HG03280 (cell line): ENCODE measurements at regions not wholly inside any gene's neighbourhood (a gene's known extent, or its start where the extent isn't known, plus 50 kb on each side); places are given as distances from the start of the nearest gene placed in this dataset.
"Not testable (repeated sequence)": the region's sequence is repeated elsewhere in the genome, so short reads cannot be mapped to it uniquely, and the experiment has no call there.

Experiments used
- ATAC-seq: cut with Tn5 transposase; IDR thresholded peaks from one replicate; pipeline ENCODE4 v1.9.1; 2021; ENCODE audit warnings: mild to moderate bottlenecking, moderate library complexity; ENCODE audit not compliant: unreplicated experiment

- ATAC-seq: no peak
Measured at GRCh38 chr3:127045435-127046045, 62.6 kb downstream of the PLXNA1 start.

- not testable (repeated sequence) for ATAC-seq
Measured at GRCh38 chr3:127046690-127047089, 63.8 kb downstream of the PLXNA1 start.

DNA sequence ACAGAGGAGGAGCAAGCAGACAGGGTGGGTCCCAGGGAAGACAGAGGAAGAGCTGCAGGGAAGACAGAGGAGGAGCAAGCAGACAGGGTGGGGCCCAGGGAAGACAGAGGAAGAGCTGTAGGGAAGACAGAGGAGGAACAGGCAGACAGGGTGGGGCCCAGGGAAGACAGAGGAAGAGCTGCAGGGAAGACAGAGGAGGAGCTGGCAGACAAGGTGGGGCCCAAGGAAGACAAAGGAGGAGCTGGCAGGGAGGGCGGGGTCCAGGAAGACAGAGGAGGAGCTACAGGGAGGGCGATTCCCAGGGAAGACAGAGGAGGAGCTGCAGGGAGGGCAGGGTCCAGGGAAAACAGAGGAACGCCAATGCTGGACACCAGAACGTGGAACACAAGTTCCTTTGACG lies 66.5 kb downstream of the PLXNA1 start:
- no peak for ATAC-seq

GRCh38 chr3:127050733-127051132 lies 67.8 kb downstream of the PLXNA1 start:
- ATAC-seq: no peak

GRCh38 chr3:127052121-127052561 lies 69.2 kb downstream of the PLXNA1 start:
- no peak for ATAC-seq

- ATAC-seq: no peak
Measured at GRCh38 chr3:127053026-127053425, 70.1 kb downstream of the PLXNA1 start.

- ATAC-seq: no peak
Measured at GRCh38 chr3:127053450-127053849, 70.5 kb downstream of the PLXNA1 start.

DNA sequence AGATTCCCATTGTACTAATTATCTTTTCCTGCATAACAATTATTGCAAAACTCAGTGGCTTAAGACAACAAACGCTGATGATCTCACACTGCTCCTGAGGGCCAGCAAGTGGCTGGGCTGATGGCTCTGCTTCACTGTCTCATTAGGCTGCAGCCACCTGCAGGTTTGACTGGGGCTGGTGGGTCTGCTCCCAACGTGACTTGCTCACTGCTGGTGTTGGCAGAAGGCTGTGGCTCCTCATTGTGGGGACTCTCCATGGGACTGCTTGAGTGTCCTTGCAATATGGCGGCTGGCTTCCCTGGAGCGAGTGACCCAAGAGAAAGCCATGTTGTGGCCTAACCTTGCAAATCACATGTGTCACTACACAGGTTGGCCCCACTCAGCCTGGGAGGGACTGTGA lies 71.1 kb downstream of the PLXNA1 start:
- ATAC-seq: no peak

- no peak for ATAC-seq
Measured at GRCh38 chr3:127056281-127056680, 73.4 kb downstream of the PLXNA1 start.

GRCh38 chr3:127056976-127057375 lies 74.1 kb downstream of the PLXNA1 start:
- ATAC-seq: no peak

DNA sequence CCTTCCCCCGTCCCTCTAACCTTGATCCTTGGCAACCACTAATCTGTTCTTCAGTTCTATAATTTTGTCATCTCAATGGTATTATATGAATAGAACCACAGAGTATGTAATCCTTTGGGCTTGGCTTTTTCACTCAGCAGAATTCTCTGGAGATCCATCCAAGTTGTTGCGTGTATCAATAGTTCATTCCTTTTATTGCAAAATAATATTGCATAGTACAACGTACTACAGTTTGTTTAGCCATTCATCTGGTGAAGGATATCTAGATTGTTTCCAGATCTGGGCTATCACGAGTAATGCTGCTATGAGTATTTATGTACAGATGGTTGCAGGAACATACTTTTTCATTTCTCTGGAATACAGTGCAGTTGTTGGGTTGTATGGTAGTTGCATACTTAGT lies 76.2 kb downstream of the PLXNA1 start:
- no peak for ATAC-seq

DNA sequence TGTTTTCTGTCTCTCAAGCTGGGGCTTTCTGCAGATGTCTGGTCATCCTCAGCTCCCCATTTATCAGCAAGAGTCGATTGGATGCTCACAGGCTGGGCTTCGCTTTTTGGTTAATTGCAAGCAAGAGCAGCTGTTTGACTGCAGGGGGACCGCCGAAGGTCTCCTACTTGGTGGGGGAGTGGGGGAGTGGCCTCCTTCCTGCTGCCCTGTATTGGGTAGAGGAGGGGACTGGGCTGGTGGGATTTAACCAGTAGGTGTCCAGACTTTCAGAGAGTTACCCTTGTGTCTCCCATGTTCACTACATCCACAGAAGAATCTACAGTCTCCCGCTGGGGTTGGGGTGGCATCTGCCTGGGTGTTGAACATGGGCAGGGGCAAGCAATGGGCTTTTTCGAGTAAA lies 78.7 kb downstream of the PLXNA1 start:
- ATAC-seq: no peak

- no peak for ATAC-seq
Measured at GRCh38 chr3:127062926-127063325, 80.0 kb downstream of the PLXNA1 start.

DNA sequence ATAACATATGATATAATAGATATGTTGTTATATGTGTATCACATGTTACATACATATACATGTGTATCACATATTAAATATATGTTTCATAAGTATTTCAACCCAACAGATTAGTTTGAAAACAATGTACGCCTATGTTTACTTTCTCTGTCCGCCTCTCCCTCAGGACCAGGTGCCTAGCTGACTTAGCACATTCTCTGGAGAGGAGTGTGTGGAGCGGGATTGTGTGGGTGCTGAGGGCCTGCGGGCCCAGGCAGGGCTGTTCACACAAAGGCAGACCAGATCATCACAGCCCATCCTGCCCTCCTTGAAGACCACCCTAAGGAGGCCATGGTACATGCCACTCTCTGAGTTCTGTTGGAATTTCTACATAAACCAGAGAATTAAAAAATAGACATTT lies 81.0 kb downstream of the PLXNA1 start:
- ATAC-seq: no peak

- no peak for ATAC-seq
Measured at GRCh38 chr3:127064391-127065137, 81.6 kb downstream of the PLXNA1 start.

GRCh38 chr3:127065138-127065427 lies 82.2 kb downstream of the PLXNA1 start:
- no peak for ATAC-seq

- no peak for ATAC-seq
Measured at GRCh38 chr3:127065561-127066290, 82.8 kb downstream of the PLXNA1 start.

GRCh38 chr3:127066635-127067034 lies 83.7 kb downstream of the PLXNA1 start:
- no peak for ATAC-seq

- no peak for ATAC-seq
Measured at GRCh38 chr3:127067116-127067910, 84.4 kb downstream of the PLXNA1 start.

- ATAC-seq: no peak
Measured at GRCh38 chr3:127068111-127068810, 85.3 kb downstream of the PLXNA1 start.

- ATAC-seq: no peak
Measured at GRCh38 chr3:127068871-127069270, 86.0 kb downstream of the PLXNA1 start.
